ENCODE measurements at regions not wholly inside any gene's neighbourhood (a gene's known extent, or its start where the extent isn't known, plus 50 kb on each side); places are given as distances from the start of the nearest gene placed in this dataset.

GRCh38 chr1:88523854-88524528 lies 160.1 kb upstream of the PKN2 start:
- intact Hi-C loops (cut with DNase I): loop anchor here in 1 of 2 donors (1.0 kb wide), 1 partner anchor 21 kb away; no protein-coding TSS in a partner anchor
- DNase-seq (ENCODE audit: low spot score): no peak

DNA sequence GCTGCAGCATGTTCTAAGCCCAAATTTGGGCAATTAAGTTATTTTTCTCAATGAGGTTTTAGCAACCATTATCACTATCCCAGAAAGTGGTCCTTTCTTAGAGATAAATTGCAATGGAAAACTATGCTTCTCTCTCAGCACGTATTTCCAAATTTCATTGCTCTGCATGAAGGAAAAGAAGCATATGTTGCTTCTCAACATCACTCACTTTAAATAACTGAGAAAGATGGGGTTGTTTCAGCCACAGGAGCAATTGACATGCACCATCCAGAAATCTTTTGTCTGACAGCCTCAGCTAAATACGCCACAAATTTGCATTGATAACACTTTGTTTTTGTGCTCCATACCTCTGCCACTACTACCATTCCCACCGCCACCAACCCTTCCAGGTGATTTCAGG lies 157.6 kb upstream of the PKN2 start:
- DNase-seq (ENCODE audit: low spot score): no peak
- intact Hi-C loops (cut with DNase I): no loop called here

DNA sequence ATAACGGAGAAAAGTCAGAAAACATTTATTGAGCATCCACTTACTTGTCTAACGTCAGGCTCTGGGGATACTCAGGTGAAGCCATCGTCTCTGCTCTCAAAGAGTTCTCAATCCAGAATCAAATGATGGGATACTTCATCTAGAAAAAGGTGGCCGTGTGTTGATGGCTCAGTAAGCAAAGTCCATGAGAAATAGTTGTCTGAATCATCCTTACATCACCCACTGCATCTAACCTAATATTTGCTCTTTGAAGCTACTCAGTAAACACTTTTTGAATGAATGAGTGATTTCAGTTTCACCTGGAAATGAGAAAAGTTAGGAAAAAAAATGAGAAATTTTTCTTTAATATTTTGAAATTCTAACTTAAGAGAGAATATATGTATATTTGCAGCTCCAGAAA lies 155.3 kb upstream of the PKN2 start:
- DNase-seq (ENCODE audit: low spot score): no peak
- intact Hi-C loops (cut with DNase I): no loop called here

DNA sequence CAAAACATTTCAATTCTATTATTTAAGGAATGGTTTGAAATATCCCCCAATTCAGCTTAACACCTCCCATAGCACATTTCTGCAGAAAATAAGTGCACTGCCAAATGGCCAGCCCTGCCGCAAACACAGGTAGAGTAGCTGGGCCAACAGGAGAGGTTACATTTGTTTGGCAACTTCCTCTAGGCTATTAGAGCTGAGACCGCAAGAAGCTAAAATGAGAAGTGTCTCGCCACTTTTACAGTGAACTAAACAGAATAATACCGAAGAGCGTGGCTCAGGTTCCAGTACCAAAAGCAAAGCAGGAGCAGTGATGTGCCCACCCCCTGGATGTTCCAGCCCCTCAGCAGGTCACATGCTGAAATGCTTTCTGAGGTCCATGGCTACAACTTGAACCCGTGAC lies 154.5 kb upstream of the PKN2 start:
- intact Hi-C loops (cut with DNase I): no loop called here
- no peak for DNase-seq (ENCODE audit: low spot score)

DNA sequence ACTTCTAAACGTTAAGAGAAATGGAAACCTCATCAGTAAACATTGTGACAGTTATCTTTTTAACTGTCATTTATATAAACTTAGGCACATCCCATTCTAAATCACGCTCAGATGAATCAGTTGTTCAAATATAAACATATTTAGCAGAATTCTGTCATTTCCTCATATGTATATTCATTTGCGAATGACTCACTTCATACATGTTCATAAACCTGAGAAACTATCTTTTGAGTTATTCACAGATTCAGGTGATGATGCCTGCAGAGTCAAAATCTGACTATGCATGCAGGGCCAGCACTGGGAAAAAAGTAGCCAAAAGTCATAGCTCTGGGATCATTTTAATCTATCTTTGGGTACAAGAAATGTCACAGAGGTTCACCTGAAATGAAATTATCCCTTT lies 153.8 kb upstream of the PKN2 start:
- intact Hi-C loops (cut with DNase I): no loop called here
- DNase-seq (ENCODE audit: low spot score): no peak

DNA sequence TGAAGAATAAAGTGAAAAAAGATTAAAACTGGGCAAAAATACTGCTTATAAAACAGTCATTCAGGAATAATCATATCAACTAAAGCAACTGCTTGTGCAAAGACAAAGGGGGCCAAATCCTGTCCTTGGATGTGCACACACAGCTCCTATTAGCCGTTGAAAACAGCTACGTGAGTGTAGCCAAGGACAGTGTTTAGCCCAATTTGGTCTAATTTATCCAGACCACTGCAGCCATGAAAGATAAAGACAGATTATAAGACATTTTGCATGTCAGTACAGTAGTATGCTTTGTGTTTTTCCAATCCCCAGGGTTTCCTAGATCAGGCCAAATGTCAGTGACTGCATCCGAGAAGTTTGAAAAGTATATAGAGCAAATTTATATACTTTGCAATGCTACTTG lies 146.3 kb upstream of the PKN2 start:
- intact Hi-C loops (cut with DNase I): no loop called here
- DNase-seq (ENCODE audit: low spot score): no peak

DNA sequence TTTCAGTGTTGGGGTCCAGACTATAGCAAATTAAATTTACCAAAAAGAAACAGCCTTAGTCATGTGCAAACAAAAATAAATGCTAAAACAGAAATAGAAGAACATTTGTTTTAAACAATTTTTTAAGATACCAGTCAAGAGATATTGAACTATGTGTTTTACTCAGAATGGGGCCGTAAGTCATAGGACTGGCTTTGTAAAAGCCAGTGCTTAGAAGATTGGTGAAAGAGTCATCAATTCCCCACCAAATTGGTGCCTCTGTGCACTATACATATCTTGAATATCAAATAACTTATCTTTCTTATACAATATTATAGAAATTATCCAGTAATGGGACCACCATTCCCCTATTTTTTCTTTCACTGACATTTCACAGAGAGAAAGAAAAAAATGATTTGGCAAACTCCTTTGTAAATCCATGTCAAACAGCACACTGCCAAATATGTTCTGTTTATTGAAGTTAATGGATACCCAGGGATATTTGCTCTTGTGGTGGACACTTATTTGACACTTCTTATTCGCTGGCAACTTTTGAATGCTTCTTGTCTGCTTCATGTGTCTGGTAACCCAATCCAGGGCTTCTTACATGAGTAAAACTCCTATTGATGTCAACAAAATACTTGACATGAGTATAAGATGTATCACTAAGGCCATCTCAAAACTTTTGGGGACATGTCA lies 145.7 kb upstream of the PKN2 start:
- DNase-seq (ENCODE audit: low spot score): no peak
- intact Hi-C loops (cut with DNase I): no loop called here

GRCh38 chr1:88540255-88540654 lies 143.8 kb upstream of the PKN2 start:
- intact Hi-C loops (cut with DNase I): no loop called here
- DNase-seq (ENCODE audit: low spot score): no peak

GRCh38 chr1:88541596-88541995 lies 142.5 kb upstream of the PKN2 start:
- DNase-seq (ENCODE audit: low spot score): no peak
- intact Hi-C loops (cut with DNase I): no loop called here

- no peak for DNase-seq (ENCODE audit: low spot score)
- intact Hi-C loops (cut with DNase I): no loop called here
Measured at GRCh38 chr1:88544195-88544594, 139.9 kb upstream of the PKN2 start.

DNA sequence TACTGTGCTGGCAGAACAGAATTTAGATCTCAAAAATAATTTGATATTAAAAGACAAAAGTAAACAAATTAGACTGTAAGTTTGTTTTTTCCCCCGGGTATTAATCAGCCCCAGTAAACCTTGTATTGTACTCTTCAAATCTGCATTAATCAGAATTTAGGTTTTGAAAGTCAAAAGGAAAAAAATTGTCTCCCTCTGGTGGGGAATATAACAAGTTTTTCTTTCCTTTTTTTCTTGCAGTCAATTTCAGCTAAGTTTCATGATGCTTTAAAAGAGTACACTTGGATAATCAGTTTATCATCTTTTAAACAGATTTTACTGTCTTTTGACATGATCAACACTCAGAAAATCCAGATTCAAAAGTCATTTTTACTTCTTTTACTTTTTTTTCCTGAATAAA lies 134.5 kb upstream of the PKN2 start:
- intact Hi-C loops (cut with DNase I): no loop called here
- DNase-seq (ENCODE audit: low spot score): no peak

DNA sequence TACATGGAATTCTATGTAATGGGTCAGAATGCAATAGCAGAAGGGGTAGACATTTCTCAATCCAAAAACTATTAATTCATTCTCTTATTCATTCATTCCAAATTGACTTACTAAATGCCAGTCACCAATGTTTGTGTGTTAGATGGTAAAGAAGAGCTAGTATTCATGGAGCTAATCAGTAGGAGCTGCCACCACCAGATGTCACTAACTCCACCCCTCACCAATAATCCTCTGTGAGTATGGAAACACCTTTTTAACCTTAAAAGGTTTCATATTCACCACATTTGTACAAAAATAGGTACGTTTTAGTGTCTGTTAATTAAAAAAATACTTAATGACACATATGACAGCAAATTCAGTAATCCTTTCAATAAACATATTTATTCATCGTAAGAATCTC lies 131.8 kb upstream of the PKN2 start:
- DNase-seq (ENCODE audit: low spot score): no peak
- intact Hi-C loops (cut with DNase I): no loop called here

GRCh38 chr1:88557014-88557413 lies 127.1 kb upstream of the PKN2 start:
- DNase-seq (ENCODE audit: low spot score): no peak
- intact Hi-C loops (cut with DNase I): no loop called here

GRCh38 chr1:88560621-88561020 lies 123.5 kb upstream of the PKN2 start:
- intact Hi-C loops (cut with DNase I): no loop called here
- no peak for DNase-seq (ENCODE audit: low spot score)

GRCh38 chr1:88562991-88563390 lies 121.1 kb upstream of the PKN2 start:
- intact Hi-C loops (cut with DNase I): no loop called here
- DNase-seq (ENCODE audit: low spot score): no peak

GRCh38 chr1:88566615-88567387 lies 117.3 kb upstream of the PKN2 start:
- DNase-seq (ENCODE audit: low spot score): no peak
- intact Hi-C loops (cut with DNase I): no loop called here

DNA sequence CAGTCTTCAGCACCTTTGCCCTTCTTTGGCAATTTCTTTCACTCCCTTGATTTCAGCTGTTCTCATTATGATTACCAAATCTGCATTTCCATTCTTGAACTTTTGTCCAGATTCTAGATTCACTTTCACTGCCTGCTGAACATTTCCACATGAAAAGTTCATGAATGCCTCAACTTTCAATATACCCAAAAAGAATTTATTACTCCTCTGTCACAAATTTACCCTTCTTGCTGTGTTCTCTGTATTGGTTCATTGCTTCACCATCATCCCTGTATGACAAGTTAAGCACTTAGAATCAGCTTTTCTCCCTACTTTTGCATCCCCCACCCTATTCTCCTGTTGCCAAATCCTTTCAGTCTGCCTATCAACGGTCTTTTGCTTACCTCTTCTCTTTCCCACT lies 112.6 kb upstream of the PKN2 start:
- no peak for DNase-seq (ENCODE audit: low spot score)
- intact Hi-C loops (cut with DNase I): no loop called here

DNA sequence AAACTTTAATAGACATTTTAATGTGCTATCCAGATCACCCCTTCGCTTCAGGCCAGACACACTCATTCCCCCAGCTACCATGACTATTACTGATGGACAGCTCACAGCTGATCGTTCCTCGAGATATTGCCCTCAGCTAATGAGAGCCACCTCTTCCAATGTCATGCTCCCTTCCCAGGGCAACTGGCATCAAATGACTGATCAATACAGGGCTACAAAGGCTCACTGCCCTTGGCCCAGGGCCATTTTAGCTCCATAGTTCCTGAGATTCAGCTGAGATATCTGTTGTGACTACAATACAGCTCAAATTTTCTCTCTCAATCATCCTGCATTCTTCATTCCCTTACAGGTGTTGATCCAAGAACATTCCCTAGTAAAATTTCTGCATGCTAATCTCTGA lies 104.5 kb upstream of the PKN2 start:
- intact Hi-C loops (cut with DNase I): no loop called here
- no peak for DNase-seq (ENCODE audit: low spot score)

- DNase-seq (ENCODE audit: low spot score): no peak
- intact Hi-C loops (cut with DNase I): no loop called here
Measured at GRCh38 chr1:88581703-88582102, 102.4 kb upstream of the PKN2 start.

- intact Hi-C loops (cut with DNase I): no loop called here
- DNase-seq (ENCODE audit: low spot score): no peak
Measured at GRCh38 chr1:88593358-88593757, 90.7 kb upstream of the PKN2 start.
